Urothelium cell line (cell line): ENCODE measurements at regions not wholly inside any gene's neighbourhood (a gene's known extent, or its start where the extent isn't known, plus 50 kb on each side); places are given as distances from the start of the nearest gene placed in this dataset.
"Not testable (repeated sequence)": the region's sequence is repeated elsewhere in the genome, so short reads cannot be mapped to it uniquely, and the experiment has no call there.

Experiments
- DNase-seq: peaks from one replicate; pipeline ENCODE4 v3.0.0; 2011; ENCODE audit warnings: low spot score, mixed read lengths
- FAIRE-seq: peaks from 2 replicates; lab custom pipeline; 2011; peaks lifted over from hg19 to GRCh38; lab: Jason Lieb, UNC

DNA sequence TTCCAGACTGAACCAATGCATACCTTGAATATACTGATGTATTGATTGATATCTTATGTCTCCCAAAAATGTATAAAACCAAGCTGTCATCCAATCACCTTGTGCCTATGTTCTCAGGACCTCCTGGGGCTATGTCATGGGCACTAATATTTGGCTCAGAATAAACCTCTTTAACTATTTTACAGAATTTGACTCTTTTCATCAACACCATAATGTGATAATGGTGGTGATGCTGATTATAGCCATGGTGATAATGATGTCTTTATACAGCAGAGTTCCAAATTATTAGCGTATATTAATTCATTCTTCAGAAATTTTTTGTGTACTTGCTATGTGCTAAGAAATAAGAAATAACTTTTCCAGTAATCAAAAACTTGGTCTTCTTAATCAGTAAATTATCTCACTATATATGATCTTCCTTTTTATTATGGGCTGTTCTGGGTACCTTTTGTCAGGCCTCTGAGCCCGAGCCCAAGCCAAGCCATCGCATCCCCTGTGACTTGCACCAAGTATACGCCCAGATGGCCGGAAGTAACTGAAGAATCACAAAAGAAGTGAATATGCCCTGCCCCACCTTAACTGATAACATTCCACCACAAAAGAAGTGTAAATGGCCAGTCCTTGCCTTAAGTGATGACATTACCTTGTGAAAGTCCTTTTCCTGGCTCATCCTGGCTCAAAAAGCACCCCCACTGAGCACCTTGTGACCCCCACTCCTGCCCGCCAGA is 496.2 kb upstream of the MMS22L start:
- not testable (repeated sequence) for DNase-seq, FAIRE-seq

GRCh38 chr6:97790926-97791590 is 508.0 kb upstream of the MMS22L start:
- DNase-seq (no peak), FAIRE-seq (no peak)

- DNase-seq (no peak), FAIRE-seq (no peak)
Measured at GRCh38 chr6:97805596-97805995, 522.6 kb upstream of the MMS22L start.

DNA sequence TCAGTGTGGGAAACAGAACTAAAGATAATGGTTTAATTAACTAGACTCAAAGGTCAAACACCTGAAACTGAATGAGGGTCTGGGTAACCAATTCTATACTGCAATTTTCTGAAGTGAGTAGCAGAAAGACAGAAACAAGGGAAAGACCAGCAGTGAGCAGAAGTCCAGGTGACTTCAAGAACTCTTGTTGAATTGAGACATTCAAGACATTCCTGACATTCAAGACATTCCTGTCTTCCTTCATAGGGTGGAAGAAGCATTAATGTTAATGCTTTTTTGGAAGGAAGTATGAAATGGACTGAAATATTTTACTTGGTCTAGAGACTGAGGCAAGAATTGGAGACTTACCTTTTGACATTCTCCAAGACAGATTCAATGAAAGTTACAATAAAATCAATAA is 529.9 kb upstream of the MMS22L start:
- DNase-seq: no peak
- FAIRE-seq: no peak

- FAIRE-seq (no peak), DNase-seq (no peak)
Measured at GRCh38 chr6:97813889-97814567, 531.0 kb upstream of the MMS22L start.

- FAIRE-seq (no peak), DNase-seq (no peak)
Measured at GRCh38 chr6:97815301-97815812, 532.3 kb upstream of the MMS22L start.

GRCh38 chr6:97816526-97816925 is 533.5 kb upstream of the MMS22L start:
- no peak for DNase-seq
- FAIRE-seq: no peak

DNA sequence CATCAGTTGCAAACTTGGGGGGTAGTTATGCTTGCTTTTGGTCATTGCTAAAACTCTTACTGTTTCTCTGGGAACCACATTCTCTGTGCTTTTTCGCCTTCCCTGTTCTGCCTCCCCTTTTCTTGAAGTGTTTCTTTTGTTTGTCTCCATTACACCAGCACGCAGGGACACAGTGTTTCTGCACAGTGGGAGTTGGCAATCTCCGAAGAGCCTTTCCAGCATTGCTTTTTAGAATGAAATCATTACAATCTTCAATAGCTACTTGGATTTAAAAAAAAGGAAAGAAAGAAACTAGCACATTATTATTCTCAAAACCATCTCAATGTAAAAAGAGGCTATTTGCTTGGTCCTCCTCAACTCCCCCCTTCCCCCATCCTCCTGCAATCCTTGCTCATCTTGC is 536.7 kb upstream of the MMS22L start:
- no peak for FAIRE-seq
- no peak for DNase-seq

DNA sequence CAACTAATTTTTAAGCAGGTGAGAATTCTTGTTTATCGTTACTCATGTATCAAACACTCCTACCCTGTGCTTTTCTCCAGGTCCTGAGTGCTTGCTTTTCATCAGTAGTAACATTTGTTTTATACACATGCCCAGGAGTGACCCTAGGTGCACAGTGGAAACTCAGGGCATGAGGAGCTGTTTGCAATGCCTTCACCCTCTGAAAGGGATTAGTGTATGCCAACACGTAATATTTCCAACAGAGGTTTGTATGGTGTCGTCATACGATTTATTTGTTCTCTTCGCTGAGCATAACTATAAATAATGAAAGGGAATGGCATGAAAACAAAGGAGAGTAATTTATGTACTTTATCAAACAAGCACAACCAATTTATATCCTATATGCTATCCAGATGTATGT is 537.4 kb upstream of the MMS22L start:
- FAIRE-seq: no peak
- DNase-seq: no peak

- DNase-seq (no peak), FAIRE-seq (no peak)
Measured at GRCh38 chr6:97822632-97823031, 539.6 kb upstream of the MMS22L start.

GRCh38 chr6:97841763-97842162 is 558.7 kb upstream of the MMS22L start:
- DNase-seq: no peak
- FAIRE-seq: no peak

DNA sequence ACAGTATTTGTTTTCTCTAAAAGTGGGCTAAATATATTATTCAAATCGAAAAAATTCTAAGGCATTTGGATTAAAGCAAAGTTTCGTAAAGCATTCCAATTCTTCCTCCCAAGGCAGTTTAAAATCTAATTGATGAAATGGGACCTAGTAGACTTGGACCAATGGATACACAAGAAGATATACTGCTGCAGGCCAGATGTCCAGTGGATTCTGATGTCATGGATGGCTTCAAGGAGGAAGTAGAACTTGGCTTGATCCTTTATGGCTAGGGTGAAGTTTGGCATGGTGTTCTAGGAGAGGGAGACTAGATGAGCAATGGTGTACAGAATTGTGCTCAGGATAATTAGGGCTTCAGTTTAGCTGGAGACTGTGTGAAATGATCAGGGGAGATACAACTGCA is 559.5 kb upstream of the MMS22L start:
- FAIRE-seq (no peak), DNase-seq (no peak)

- DNase-seq: no peak
- no peak for FAIRE-seq
Measured at GRCh38 chr6:97849390-97849789, 566.4 kb upstream of the MMS22L start.

DNA sequence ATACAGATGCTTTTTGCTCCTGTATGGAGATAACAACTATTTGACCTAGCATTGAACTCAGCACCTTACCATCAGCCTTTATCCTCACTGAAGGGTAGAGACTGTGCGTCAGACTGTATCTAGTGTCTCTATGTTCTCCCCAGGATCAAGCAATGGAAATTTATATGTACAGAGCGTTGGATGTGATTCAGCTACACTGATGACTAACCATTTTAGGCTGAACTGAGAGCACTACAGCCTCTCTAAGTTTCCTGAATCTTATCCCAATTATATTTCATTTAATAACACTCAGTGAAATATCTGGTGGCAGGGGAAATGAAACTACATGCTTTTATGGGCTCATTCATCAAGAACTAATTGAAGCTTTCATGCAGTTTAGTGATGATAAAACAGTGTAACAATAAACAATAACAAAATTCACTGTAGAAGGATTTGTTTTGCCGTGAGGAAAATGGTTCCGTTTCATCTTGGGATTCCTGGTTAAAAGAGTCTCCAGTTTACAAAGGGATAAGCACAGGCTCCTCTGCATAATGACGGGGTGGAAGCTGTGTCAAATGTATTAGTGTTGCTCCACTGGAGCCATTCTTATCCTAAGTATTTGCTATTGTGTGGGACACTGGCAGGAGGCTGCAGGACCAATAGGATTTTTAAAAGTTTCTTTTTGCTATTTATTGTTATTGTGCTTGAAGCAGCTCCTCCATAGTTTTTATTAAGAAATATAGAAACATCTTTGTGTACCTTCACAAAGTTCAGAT is 567.6 kb upstream of the MMS22L start:
- DNase-seq (peak; percentile 1), FAIRE-seq (no peak)

GRCh38 chr6:97863697-97864096 is 580.7 kb upstream of the MMS22L start:
- DNase-seq: no peak
- no peak for FAIRE-seq

GRCh38 chr6:97864366-97864765 is 581.4 kb upstream of the MMS22L start:
- FAIRE-seq (no peak), DNase-seq (no peak)

GRCh38 chr6:97864826-97865225 is 581.8 kb upstream of the MMS22L start:
- FAIRE-seq (no peak), DNase-seq (no peak)

DNA sequence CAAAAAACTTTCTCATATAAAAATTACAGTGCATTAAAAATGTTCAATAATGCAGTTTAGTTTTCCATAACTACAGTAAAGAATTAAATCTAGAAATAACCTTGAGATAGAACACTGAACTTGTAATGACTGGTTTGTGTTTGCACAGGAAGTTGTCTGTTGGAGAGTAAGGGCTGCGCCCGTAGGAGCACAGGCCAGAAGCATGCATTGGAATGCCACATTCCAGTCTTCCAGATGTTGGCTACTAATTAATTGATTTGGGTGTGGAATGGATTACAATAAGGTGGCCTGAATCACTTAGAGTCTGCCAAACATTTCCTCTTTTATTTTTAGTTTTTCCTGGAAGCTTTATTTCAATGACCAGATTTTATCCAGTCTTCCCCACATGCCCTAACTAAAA is 582.6 kb upstream of the MMS22L start:
- FAIRE-seq (no peak), DNase-seq (no peak)

DNA sequence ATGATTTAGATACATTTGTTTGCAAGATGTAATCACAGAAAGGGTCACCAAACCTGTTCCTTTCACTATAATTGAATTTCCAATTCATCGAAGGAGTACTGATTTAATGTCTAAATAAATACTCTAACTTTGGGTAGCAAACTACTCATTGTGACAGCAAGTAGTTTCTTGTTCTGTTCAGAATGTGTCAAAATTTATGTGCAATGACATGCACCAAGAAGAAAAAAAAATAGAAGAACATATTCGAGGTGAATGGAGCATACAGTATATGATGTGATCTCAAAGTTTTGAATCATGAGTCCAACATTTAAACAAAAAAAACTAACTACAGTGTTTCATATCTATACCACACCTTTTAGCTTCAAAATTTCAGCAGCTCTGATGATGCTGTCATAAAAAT is 583.6 kb upstream of the MMS22L start:
- FAIRE-seq: no peak
- no peak for DNase-seq

DNA sequence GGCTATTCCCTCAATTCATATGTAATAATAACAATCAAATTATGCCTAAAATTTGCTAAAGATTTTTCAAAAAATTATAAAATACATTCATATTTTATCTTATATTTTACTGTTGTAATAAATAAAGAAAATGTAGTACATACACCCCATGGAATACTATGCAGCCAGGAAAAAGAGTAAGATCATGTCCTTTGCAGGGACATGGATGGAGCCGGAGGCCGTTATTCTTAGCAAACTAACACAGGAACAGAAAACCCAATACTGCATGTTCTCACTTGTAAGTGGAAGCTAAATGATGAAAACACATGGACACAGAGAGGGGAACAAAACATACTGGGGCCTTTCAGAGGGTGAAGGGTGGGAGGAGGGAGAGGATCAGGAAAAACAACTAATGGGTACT is 584.2 kb upstream of the MMS22L start:
- FAIRE-seq (no peak), DNase-seq (no peak)

DNA sequence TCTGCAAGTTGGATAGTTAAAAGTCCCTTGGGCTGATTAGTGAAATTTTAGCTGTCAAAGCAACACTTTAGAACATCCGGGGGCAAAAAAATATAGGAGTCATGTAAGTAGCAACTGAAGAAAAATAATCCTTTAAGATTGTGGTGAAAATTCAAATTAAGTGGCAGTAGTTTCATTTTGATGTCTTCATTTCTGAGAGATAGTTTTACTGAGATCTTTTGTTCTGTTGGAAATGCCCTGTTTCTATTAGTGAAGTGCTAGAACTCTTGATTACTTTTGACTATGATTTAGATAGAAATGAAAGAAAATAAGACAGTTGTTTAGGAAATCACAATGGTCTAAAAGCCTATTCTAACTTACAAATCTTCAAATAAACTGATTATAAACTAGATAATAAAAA is 587.3 kb upstream of the MMS22L start:
- DNase-seq (no peak), FAIRE-seq (no peak)
